CD14-positive monocyte (primary cell): ENCODE measurements at regions not wholly inside any gene's neighbourhood (a gene's known extent, or its start where the extent isn't known, plus 50 kb on each side); places are given as distances from the start of the nearest gene placed in this dataset.

Experiments used
- DNase-seq, 3 donors: peaks; one replicate each; pipeline ENCODE4 v3.0.0-alpha.2; 2011 to 2022
- H2AFZ ChIP-seq: 2 replicates; pipeline ENCODE4 v1.6.0; 2012; ENCODE audit warnings: mild to moderate bottlenecking, low read depth, low read length, inconsistent platforms; ENCODE audit not compliant: insufficient read depth, poor library complexity, severe bottlenecking
- H3K27ac ChIP-seq, 2 donors: 1 replicate in 1 of 2; 2 replicates in 1 of 2; pipeline ENCODE4 v1.5.1; 2012 to 2013; ENCODE audit warnings: low read length in 2 of 2, control low read depth in 1 of 2, inconsistent platforms in 1 of 2, low read depth in 1 of 2, mild to moderate bottlenecking in 1 of 2
- H3K27me3 ChIP-seq, 2 donors: one replicate each; pipeline versions ENCODE4 v1.6.0 to v1.6.1; 2011 to 2013; ENCODE audit warnings: low read length in 2 of 2; ENCODE audit not compliant: control insufficient read depth in 2 of 2, insufficient read depth in 2 of 2
- H3K36me3 ChIP-seq, 2 donors: replicated peaks in 1 of 2; 1 replicate in 1 of 2; 2 replicates in 1 of 2; pipeline versions ENCODE4 v1.5.1 to v1.6.1; 2012 to 2013; ENCODE audit warnings: low read length in 2 of 2, control low read depth in 1 of 2, inconsistent platforms in 1 of 2, mild to moderate bottlenecking in 1 of 2; ENCODE audit not compliant: insufficient read depth in 2 of 2, control insufficient read depth in 1 of 2
- H3K4me1 ChIP-seq, 2 donors: 1 replicate in 1 of 2; 2 replicates in 1 of 2; pipeline versions ENCODE4 v1.5.1 to v1.6.1; 2012 to 2013; ENCODE audit warnings: low read length in 2 of 2, control low read depth in 1 of 2, inconsistent platforms in 1 of 2, mild to moderate bottlenecking in 1 of 2, moderate library complexity in 1 of 2; ENCODE audit not compliant: insufficient read depth in 2 of 2, control insufficient read depth in 1 of 2
- H3K4me2 ChIP-seq: replicated peaks from 2 replicates; pipeline ENCODE3; 2012; ENCODE audit warnings: low read length, moderate library complexity, mild to moderate bottlenecking; ENCODE audit not compliant: poor library complexity, severe bottlenecking; ENCODE audit errors: extremely low read depth
- H3K4me3 ChIP-seq, 3 experiments: fragments of 200-600 bp in 1 of 3; sonication (generic) in 1 of 3; replicated peaks in 1 of 3; 1 replicate in 2 of 3; 2 replicates in 1 of 3; pipeline ENCODE4 v1.5.1; 2011 to 2013; ENCODE audit warnings: low read length in 3 of 3, mild to moderate bottlenecking in 3 of 3, control low read depth in 2 of 3, low read depth in 2 of 3, inconsistent platforms in 1 of 3, moderate library complexity in 1 of 3
- H3K79me2 ChIP-seq: 2 replicates; pipeline ENCODE4 v1.6.0; 2012; ENCODE audit warnings: mild to moderate bottlenecking, control low read depth, inconsistent platforms, low read length, moderate library complexity; ENCODE audit not compliant: insufficient read depth
- H3K9ac ChIP-seq: 2 replicates; pipeline ENCODE4 v1.6.0; 2017; ENCODE audit warnings: low read length, mild to moderate bottlenecking; ENCODE audit not compliant: insufficient read depth, poor library complexity, severe bottlenecking
- H3K9me3 ChIP-seq, 2 donors: replicated peaks in 1 of 2; 1 replicate in 1 of 2; 2 replicates in 1 of 2; pipeline versions ENCODE4 v1.5.1 to v1.6.1; 2012 to 2013; ENCODE audit warnings: low read length in 2 of 2, control low read depth in 1 of 2; ENCODE audit not compliant: control insufficient read depth in 1 of 2, insufficient read depth in 1 of 2
- H4K20me1 ChIP-seq: 2 replicates; pipeline ENCODE4 v1.6.0; 2012; ENCODE audit warnings: mild to moderate bottlenecking, low read length, control low read depth, moderate library complexity; ENCODE audit not compliant: insufficient read depth
- H3K27ac Mint-ChIP-seq, 7 donors: one replicate each; pipeline ENCODE4 v1.8.0; 2020; ENCODE audit warnings: mild to moderate bottlenecking in 7 of 7, mixed read lengths in 7 of 7, moderate library complexity in 6 of 7, inconsistent platforms in 2 of 7
- H3K27me3 Mint-ChIP-seq, 3 donors: one replicate each; pipeline ENCODE4 v1.8.0; 2021 to 2022; ENCODE audit warnings: low read depth in 3 of 3, mild to moderate bottlenecking in 3 of 3, mixed read lengths in 3 of 3, moderate library complexity in 3 of 3, inconsistent platforms in 1 of 3
- H3K36me3 Mint-ChIP-seq, 2 donors: one replicate each; pipeline ENCODE4 v1.8.0; 2020; ENCODE audit warnings: mixed read lengths in 2 of 2, inconsistent platforms in 1 of 2, mild to moderate bottlenecking in 1 of 2
- H3K4me1 Mint-ChIP-seq: one replicate; pipeline ENCODE4 v1.8.0; 2020; ENCODE audit warnings: mild to moderate bottlenecking, mixed read lengths
- H3K4me3 Mint-ChIP-seq, 2 donors: one replicate each; pipeline ENCODE4 v1.8.0; 2020; ENCODE audit warnings: mild to moderate bottlenecking in 2 of 2, mixed read lengths in 2 of 2, moderate library complexity in 1 of 2
- H3K9me3 Mint-ChIP-seq, 7 donors: one replicate each; pipeline ENCODE4 v1.8.0; 2020 to 2022; ENCODE audit warnings: mixed read lengths in 7 of 7, mild to moderate bottlenecking in 6 of 7, moderate library complexity in 6 of 7, inconsistent platforms in 2 of 7
- WGBS: methylation state at CpG from one replicate; pipeline ENCODE4 v1.1.5; 2013; ENCODE audit warnings: missing lambda C conversion rate; ENCODE audit not compliant: insufficient coverage; 5-methylcytosine and 5-hydroxymethylcytosine counted together
- intact Hi-C, 2 donors: fragments of 100-400 bp; cut with micrococcal nuclease; formaldehyde crosslinking; loops; one replicate each; pipeline versions ENCODE4 v1.15.0 to v1.15.1; 2023
- TF ChIP-seq, protein P1 (sequence below): fragments of 200-600 bp; IDR thresholded peaks from one replicate; pipeline ENCODE4 v1.8.0; 2022; ENCODE audit warnings: antibody characterized with exemption, mild to moderate bottlenecking

DNA sequence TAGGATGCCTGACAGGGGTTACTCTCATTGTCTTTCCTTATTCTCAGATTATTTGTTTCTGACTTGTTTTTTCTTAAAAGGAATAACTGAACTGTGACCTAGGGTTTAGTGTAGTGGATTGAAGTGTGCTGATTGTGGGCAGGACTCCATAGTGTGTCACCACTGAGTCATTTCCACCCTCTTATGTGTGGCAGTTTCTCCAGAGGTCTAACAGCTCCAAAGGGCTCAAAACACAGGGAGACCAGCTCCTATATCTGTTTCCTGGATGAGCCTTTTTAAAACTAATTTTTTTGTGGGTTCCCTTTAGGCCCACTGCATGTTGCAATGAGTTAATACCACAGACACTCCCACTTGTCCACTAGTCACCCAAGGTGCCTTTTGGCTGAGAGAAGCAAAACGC is 951.1 kb upstream of the ADGRB3 start:
- Histone ChIP-seq H2AFZ (no peak overlapping the region), H3K79me2 (no peaks in the 10 kb centered on the region), H3K27me3 (no peaks in the 10 kb centered on the region), H4K20me1 (no peaks in the 10 kb centered on the region), H3K9me3 (peaks cover 0 to 7% of the 10 kb centered on the region in 2 donors), H3K9ac (no peak overlapping the region), H3K4me1 (no peaks in the 10 kb centered on the region), H3K4me2 (no peak overlapping the region), H3K27ac (no peak overlapping the region), H3K36me3 (no peaks in the 10 kb centered on the region), H3K4me3 (no peak overlapping the region)
- WGBS: no CpG with 5 or more reads among the region's 1 CpG
- no peaks in the 10 kb centered on the region for H3K36me3 Mint-ChIP-seq
- peaks cover 0 to 13% (median 3%) of the 10 kb centered on the region in 7 donors for H3K9me3 Mint-ChIP-seq
- no peak for DNase-seq
- no peaks in the 10 kb centered on the region for H3K27me3 Mint-ChIP-seq
- no peak overlapping the region for H3K27ac Mint-ChIP-seq
- H3K4me1 Mint-ChIP-seq: no peaks in the 10 kb centered on the region
- intact Hi-C loops: no loop called here
- H3K4me3 Mint-ChIP-seq: no peak overlapping the region
- TF ChIP-seq, protein P1, sequence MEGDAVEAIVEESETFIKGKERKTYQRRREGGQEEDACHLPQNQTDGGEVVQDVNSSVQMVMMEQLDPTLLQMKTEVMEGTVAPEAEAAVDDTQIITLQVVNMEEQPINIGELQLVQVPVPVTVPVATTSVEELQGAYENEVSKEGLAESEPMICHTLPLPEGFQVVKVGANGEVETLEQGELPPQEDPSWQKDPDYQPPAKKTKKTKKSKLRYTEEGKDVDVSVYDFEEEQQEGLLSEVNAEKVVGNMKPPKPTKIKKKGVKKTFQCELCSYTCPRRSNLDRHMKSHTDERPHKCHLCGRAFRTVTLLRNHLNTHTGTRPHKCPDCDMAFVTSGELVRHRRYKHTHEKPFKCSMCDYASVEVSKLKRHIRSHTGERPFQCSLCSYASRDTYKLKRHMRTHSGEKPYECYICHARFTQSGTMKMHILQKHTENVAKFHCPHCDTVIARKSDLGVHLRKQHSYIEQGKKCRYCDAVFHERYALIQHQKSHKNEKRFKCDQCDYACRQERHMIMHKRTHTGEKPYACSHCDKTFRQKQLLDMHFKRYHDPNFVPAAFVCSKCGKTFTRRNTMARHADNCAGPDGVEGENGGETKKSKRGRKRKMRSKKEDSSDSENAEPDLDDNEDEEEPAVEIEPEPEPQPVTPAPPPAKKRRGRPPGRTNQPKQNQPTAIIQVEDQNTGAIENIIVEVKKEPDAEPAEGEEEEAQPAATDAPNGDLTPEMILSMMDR: no peak

DNA sequence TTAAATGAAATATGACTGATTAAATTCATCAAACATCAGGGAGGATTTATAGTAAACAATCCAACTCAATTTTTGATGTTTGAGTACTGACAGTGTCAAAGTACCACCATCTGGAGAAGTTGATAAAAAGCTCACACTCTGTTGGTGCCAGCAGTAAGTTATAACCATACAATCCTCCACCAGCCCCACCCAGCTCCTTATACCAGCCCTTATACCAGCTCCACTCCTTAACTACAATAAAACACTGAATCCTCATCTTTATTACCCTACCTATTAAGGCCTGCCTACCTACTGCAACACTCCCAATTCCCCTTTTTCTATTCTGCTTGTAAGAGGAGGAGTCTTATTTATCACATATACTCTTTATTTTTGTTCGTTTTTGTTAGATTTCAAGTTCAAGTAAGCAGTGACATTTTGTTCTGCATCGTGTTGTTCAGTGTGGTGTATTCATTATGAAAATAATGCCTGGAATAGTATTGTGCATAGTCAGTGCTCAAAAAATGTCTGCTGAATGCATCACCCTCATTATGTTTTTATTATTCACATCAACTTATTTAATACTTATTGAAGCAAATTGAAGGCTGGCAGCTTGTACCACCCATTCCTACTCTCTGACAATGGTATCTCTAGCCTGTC is 954.7 kb upstream of the ADGRB3 start:
- no CpG with 5 or more reads among the region's 2 CpGs for WGBS
- H3K4me2 ChIP-seq: no peak overlapping the region
- no peaks in the 10 kb centered on the region for H3K27me3 ChIP-seq
- Mint-ChIP-seq H3K27ac (no peak overlapping the region), H3K4me1 (no peaks in the 10 kb centered on the region), H3K9me3 (peaks cover 0 to 10% (median 3%) of the 10 kb centered on the region in 7 donors), H3K27me3 (no peaks in the 10 kb centered on the region), H3K36me3 (no peaks in the 10 kb centered on the region), H3K4me3 (no peak overlapping the region)
- TF ChIP-seq, protein P1: no peak
- intact Hi-C loops: no loop called here
- H4K20me1 ChIP-seq: no peaks in the 10 kb centered on the region
- no peak overlapping the region for H3K9ac ChIP-seq
- H3K36me3 ChIP-seq: no peaks in the 10 kb centered on the region
- H3K79me2 ChIP-seq: no peaks in the 10 kb centered on the region
- no peaks in the 10 kb centered on the region for H3K4me1 ChIP-seq
- no peak overlapping the region for H3K4me3 ChIP-seq
- DNase-seq: no peak
- H3K27ac ChIP-seq: no peak overlapping the region
- H3K9me3 ChIP-seq: peaks cover 4 to 8% of the 10 kb centered on the region in 2 donors
- no peak overlapping the region for H2AFZ ChIP-seq
